HepG2 (cell line): ENCODE measurements at regions not wholly inside any gene's neighbourhood (a gene's known extent, or its start where the extent isn't known, plus 50 kb on each side); places are given as distances from the start of the nearest gene placed in this dataset.

Source experiments
- ATAC-seq: fragments of 200-7000 bp; cut with Tn5 transposase; 3 replicates; pipeline ENCODE4 v1.9.1; 2020; ENCODE audit warnings: mild to moderate bottlenecking, moderate library complexity
- BruUV-seq: library from RNA; stranded (reverse); fragments of 400-500 nt; replicated peaks from 2 replicates; lab custom pipeline; 2021; lab: Mats Ljungman, UMichigan
- CTCF ChIA-PET: fragments of 300-600 bp; formaldehyde crosslinking; extraction: SDS; loops from one replicate; lab custom pipeline; 2021; ENCODE audit warnings: low total read pairs, inconsistent platforms, low intra/inter-chr PET ratio; lab: Yijun Ruan, JAX
- POLR2A ChIA-PET: fragments of 350-600 bp; sonication (Branson Sonifier 250); formaldehyde crosslinking; loops from one replicate; lab custom pipeline; 2020; ENCODE audit warnings: antibody characterized with exemption, inconsistent platforms; lab: Yijun Ruan, JAX
- DNase-seq: peaks from one replicate; pipeline ENCODE4 v3.0.0-alpha.2; 2015; ENCODE audit warnings: low spot score
- FAIRE-seq: peaks from 3 replicates; lab custom pipeline; 2011; peaks lifted over from hg19 to GRCh38; lab: Jason Lieb, UNC
- H2AFZ ChIP-seq: one replicate; pipeline ENCODE4 v1.6.1; 2011; ENCODE audit warnings: low read length, inconsistent platforms
- H3K27ac ChIP-seq: fragments of 300-600 bp; 3 replicates; pipeline ENCODE4 v1.8.0; 2011; ENCODE audit warnings: mixed run types, mild to moderate bottlenecking, mixed read lengths, low read length, inconsistent platforms; ENCODE audit not compliant: insufficient read depth; ENCODE audit errors: extremely low read length
- H3K27me3 ChIP-seq, 2 experiments: fragments of 200-600 bp in 1 of 2; 2 replicates in 1 of 2; 3 replicates in 1 of 2; pipeline versions ENCODE4 v1.6.0 to v1.8.0; 2011; ENCODE audit warnings: low read length in 2 of 2, mild to moderate bottlenecking in 2 of 2, moderate library complexity in 2 of 2, inconsistent platforms in 1 of 2; ENCODE audit not compliant: insufficient read depth in 2 of 2, control insufficient read depth in 1 of 2
- H3K36me3 ChIP-seq, 2 experiments: fragments of 200-600 bp in 1 of 2; replicated peaks in 1 of 2; 2 replicates in 1 of 2; 3 replicates in 1 of 2; pipeline versions ENCODE4 v1.5.1 to v1.8.0; 2011; ENCODE audit warnings: low read length in 2 of 2, inconsistent platforms in 1 of 2; ENCODE audit not compliant: insufficient read depth in 2 of 2, control insufficient read depth in 1 of 2
- H3K4me1 ChIP-seq: 2 replicates; pipeline ENCODE4 v1.5.1; 2012; ENCODE audit warnings: low read length, inconsistent platforms; ENCODE audit not compliant: insufficient read depth
- H3K4me2 ChIP-seq: 2 replicates; pipeline ENCODE4 v1.6.0; 2011; ENCODE audit warnings: low read depth, low read length, inconsistent platforms
- H3K4me3 ChIP-seq, 3 experiments: fragments of 200-600 bp in 1 of 3; sonication (generic), shearing (Covaris generic) in 1 of 3; replicated peaks in 1 of 3; 2 replicates each; pipeline ENCODE4 v1.5.1; 2011 to 2016; ENCODE audit warnings: low read length in 3 of 3, inconsistent platforms in 2 of 3, low read depth in 2 of 3, mild to moderate bottlenecking in 2 of 3, control low read depth in 1 of 3, mixed read lengths in 1 of 3; ENCODE audit not compliant: insufficient read depth in 1 of 3
- H3K79me2 ChIP-seq: one replicate; pipeline ENCODE4 v1.6.1; 2011; ENCODE audit warnings: low read length, inconsistent platforms; ENCODE audit not compliant: insufficient read depth
- H3K9ac ChIP-seq: 2 replicates; pipeline ENCODE4 v1.6.0; 2011; ENCODE audit warnings: mild to moderate bottlenecking, low read depth, low read length, inconsistent platforms; ENCODE audit not compliant: insufficient read depth
- H3K9me3 ChIP-seq: 2 replicates; pipeline ENCODE4 v1.5.1; 2012; ENCODE audit warnings: mild to moderate bottlenecking, low read length
- H4K20me1 ChIP-seq: 2 replicates; pipeline ENCODE4 v1.6.0; 2011; ENCODE audit warnings: inconsistent platforms, mild to moderate bottlenecking, low read length, moderate library complexity; ENCODE audit not compliant: insufficient read depth
- CBX2 ChIP-seq, 2 experiments: fragments of 200-600 bp in 1 of 2; sonication (generic); formaldehyde crosslinking in 1 of 2; IDR thresholded peaks; 2 replicates each; pipeline versions ENCODE4 v1.7.0 to v1.8.1; 2018 to 2022; ENCODE audit warnings: low read depth in 2 of 2, low read length in 1 of 2, mild to moderate bottlenecking in 1 of 2, missing genetic modification reagents in 1 of 2
- HNRNPLL ChIP-seq: fragments of 200-400 bp; formaldehyde crosslinking; IDR thresholded peaks from 2 replicates; pipeline ENCODE4 v1.6.1; 2017; ENCODE audit warnings: mild to moderate bottlenecking, low read depth, low read length; ENCODE audit not compliant: poor library complexity, severe bottlenecking
- KAT7 ChIP-seq: IDR thresholded peaks from 2 replicates; pipeline ENCODE4 v1.6.1; 2018; ENCODE audit warnings: borderline replicate concordance, missing compliant biosample characterization
- KDM5B ChIP-seq: sonication (generic); formaldehyde crosslinking; IDR thresholded peaks from 2 replicates; pipeline ENCODE4 v1.4.0; 2020; ENCODE audit warnings: missing genetic modification reagents, mild to moderate bottlenecking, borderline replicate concordance
- KLF15 ChIP-seq: sonication (generic); formaldehyde crosslinking; IDR thresholded peaks from 2 replicates; pipeline ENCODE4 v1.8.1; 2023; ENCODE audit warnings: borderline replicate concordance, mild to moderate bottlenecking, inconsistent platforms, missing genetic modification reagents, mixed read lengths
- NAIF1 ChIP-seq: sonication (generic); formaldehyde crosslinking; IDR thresholded peaks from 2 replicates; pipeline ENCODE4 v1.5.0; 2020; ENCODE audit warnings: mild to moderate bottlenecking, missing genetic modification reagents, borderline replicate concordance
- PTBP1 ChIP-seq: fragments of 200-400 bp; formaldehyde crosslinking; IDR thresholded peaks from 2 replicates; pipeline ENCODE4 v1.6.1; 2018; ENCODE audit warnings: low read length, low read depth; ENCODE audit not compliant: poor library complexity, severe bottlenecking
- ZSCAN20 ChIP-seq: sonication (generic); formaldehyde crosslinking; IDR thresholded peaks from 2 replicates; pipeline ENCODE4 v1.4.0; 2020; ENCODE audit warnings: missing genetic modification reagents, mild to moderate bottlenecking, borderline replicate concordance
- WGBS: methylation state at CpG from one replicate; pipeline ENCODE4 v1.1.6; 2017; ENCODE audit warnings: low lambda C conversion rate; 5-methylcytosine and 5-hydroxymethylcytosine counted together
- in situ Hi-C: cut with HindIII; loops from 2 replicates; pipeline ENCODE4 v1.10.0; 2017; ENCODE audit warnings: low pct_unique_long_range_greater_than_20kb; ENCODE audit not compliant: extremely low pct_ligation_motif_present
- intact Hi-C: fragments of 100-400 bp; cut with micrococcal nuclease; formaldehyde crosslinking; loops from one replicate; pipeline ENCODE4 v1.10.0; 2022; ENCODE audit not compliant: unreplicated experiment
- TF ChIP-seq, protein P1 (sequence below): sonication (generic); formaldehyde crosslinking; IDR thresholded peaks from 2 replicates; pipeline ENCODE4 v1.5.1; 2020; ENCODE audit warnings: missing genetic modification reagents, mild to moderate bottlenecking, borderline replicate concordance

DNA sequence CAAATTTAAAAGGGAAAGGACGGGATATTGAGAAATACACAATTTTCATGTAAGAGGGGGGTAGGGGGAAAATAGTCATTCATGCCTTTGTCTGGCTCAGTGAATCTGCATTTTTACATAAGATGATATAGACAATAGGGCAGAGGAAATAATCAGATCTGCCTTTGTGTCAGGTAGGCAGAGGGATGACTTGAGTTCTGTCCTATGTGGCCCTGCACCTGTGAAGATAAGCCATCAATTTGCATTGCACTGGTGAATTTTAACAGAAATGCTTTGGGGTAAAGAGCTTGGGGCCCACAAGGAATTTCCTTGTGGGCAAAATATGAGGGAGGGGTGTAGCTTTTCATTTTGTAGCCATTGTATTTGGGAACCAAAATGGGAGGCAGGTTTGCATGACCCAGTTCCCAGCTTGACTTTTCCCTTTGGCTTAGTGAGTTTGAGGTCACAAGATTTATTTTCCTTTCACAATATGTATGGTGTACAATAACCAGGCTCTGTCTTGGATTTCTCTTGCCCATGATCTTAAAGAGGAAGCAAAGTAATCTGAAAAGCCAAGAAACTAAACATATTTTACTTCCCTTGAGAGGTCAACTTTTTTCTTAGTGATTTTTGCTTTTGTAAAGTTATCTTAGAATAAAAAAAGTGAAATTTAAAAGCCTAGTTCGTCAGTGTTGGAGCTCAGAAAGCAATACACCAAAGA lies 77.7 kb upstream of the SORL1 start:
- no peaks in the 10 kb centered on the region for H3K9me3 ChIP-seq
- CTCF ChIA-PET, result no interaction called here
- no peaks in the 10 kb centered on the region for H4K20me1 ChIP-seq
- H3K4me3 ChIP-seq, result no peak overlapping the region
- H3K36me3 ChIP-seq, result no peaks in the 10 kb centered on the region
- in situ Hi-C loops (no loop called here), intact Hi-C loops (no loop called here)
- H3K27ac ChIP-seq, result no peak overlapping the region
- ATAC-seq (no peak), FAIRE-seq (no peak), DNase-seq (no peak)
- 42% methylated on average over 2 of the region's 2 CpGs for WGBS
- H3K27me3 ChIP-seq, result peaks cover 0 to under 1% of the 10 kb centered on the region in 2 experiments; a peak in 2 of 5 replicates
- no peaks in the 10 kb centered on the region for H3K4me1 ChIP-seq
- POLR2A ChIA-PET, result no interaction called here
- H3K9ac ChIP-seq, result no peak overlapping the region
- no peak overlapping the region for H3K4me2 ChIP-seq
- no peak overlapping the region for H2AFZ ChIP-seq
- no TSS peak for BruUV-seq
- no peak for TF ChIP-seq NAIF1 (CRISPR knock-in tag)
- TF ChIP-seq HNRNPLL, result no peak
- no peak for TF ChIP-seq KDM5B (CRISPR knock-in tag)
- TF ChIP-seq KLF15, result no peak
- TF ChIP-seq, protein P1, sequence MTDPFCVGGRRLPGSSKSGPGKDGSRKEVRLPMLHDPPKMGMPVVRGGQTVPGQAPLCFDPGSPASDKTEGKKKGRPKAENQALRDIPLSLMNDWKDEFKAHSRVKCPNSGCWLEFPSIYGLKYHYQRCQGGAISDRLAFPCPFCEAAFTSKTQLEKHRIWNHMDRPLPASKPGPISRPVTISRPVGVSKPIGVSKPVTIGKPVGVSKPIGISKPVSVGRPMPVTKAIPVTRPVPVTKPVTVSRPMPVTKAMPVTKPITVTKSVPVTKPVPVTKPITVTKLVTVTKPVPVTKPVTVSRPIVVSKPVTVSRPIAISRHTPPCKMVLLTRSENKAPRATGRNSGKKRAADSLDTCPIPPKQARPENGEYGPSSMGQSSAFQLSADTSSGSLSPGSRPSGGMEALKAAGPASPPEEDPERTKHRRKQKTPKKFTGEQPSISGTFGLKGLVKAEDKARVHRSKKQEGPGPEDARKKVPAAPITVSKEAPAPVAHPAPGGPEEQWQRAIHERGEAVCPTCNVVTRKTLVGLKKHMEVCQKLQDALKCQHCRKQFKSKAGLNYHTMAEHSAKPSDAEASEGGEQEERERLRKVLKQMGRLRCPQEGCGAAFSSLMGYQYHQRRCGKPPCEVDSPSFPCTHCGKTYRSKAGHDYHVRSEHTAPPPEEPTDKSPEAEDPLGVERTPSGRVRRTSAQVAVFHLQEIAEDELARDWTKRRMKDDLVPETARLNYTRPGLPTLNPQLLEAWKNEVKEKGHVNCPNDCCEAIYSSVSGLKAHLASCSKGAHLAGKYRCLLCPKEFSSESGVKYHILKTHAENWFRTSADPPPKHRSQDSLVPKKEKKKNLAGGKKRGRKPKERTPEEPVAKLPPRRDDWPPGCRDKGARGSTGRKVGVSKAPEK (CRISPR knock-in tag), result no peak
- no peak for TF ChIP-seq ZSCAN20 (CRISPR knock-in tag)
- TF ChIP-seq PTBP1, result no peak
- no peak for TF ChIP-seq CBX2 (IDR thresholded peaks at IDR 0.05; ENCODE audit: low read depth, low read length)
- TF ChIP-seq CBX2 (CRISPR knock-in tag; IDR thresholded peaks at IDR 0.05; ENCODE audit: low read depth), result no peak
- TF ChIP-seq KAT7 (CRISPR knock-in tag), result no peak
- no peaks in the 10 kb centered on the region for H3K79me2 ChIP-seq
